GM19025 (cell line): ENCODE measurements at regions not wholly inside any gene's neighbourhood (a gene's known extent, or its start where the extent isn't known, plus 50 kb on each side); places are given as distances from the start of the nearest gene placed in this dataset.
"Not testable (repeated sequence)": the region's sequence is repeated elsewhere in the genome, so short reads cannot be mapped to it uniquely, and the experiment has no call there.

Experiments
- ATAC-seq: cut with Tn5 transposase; IDR thresholded peaks from one replicate; pipeline ENCODE4 v1.9.1; 2021; ENCODE audit warnings: mild to moderate bottlenecking, low read depth, moderate library complexity; ENCODE audit not compliant: unreplicated experiment

DNA sequence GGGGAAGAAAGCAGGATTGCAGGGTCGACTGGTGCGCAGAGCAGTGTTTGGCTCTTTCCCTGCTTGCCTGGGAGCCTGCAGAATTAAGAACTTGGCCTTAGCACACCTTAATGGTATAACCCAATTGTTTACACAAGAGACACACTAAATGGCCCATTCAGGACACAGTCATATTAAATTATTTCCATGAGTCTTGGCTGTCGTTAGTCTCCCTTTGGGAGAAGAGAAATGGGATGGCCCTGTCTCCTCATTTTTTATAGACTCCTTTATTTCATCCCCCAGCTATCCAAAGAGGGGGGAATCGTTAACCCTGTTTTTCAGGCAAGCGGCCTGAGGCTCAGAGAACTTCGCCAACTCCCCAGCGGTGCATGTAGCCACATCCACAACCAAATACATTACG is 282.5 kb downstream of the SUCLA2 start:
- ATAC-seq, result no peak

DNA sequence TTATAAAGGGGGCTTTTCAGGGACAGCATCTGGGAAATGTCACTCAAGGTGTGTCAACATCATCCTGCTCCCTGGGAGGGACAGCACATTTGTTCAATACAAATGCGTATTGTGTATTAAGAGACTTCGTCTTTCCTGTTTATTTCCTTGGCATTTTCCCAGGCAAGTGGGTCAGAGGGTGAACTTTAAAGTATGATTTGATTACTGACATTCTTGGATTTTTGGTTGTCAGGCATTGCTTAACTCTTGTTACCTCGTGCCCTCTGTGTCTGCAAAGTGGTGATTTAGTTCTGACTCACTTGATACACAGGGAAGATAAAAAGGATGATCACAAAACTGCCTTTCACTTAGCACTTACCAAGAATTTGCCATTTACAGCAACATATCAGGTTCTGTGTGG is 292.7 kb downstream of the SUCLA2 start:
- ATAC-seq, result no peak

DNA sequence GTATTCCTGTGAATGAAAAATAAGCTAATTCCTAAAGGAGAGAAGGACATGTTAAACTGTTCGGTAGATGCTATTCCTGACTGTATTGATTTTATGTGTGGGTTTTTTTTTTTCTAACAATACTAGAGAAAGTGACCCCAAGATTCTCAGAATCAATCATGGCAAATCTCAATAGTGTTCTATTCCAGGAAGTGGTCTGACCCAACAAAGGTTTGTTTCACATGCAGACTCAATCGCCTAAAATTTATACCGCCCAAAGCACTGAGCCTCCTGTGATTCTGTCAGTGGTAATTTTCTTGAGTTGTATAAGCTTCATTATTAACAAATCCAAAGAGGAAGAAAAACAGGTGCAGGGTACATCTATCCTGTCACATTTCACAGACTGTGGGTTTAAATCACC is 293.7 kb downstream of the SUCLA2 start:
- ATAC-seq, result no peak

DNA sequence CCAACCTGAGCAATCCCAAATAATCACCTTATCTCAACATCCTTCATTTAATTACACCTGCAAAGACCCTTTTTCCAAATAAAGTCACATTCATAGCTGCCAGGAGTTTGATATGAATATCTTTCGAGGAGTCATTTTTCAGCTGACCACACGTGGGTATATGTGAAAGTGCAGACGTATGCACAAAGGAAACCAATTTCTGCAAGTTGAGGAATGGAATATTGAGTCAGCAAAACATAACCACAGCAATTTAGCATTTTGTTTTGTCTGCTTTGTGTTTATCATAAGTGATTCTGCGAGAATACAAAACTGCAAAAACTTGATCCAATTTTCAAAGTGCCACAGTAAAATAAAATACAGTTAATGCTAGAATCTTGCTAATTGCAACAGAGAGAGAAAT is 295.9 kb downstream of the SUCLA2 start:
- ATAC-seq, result no peak

DNA sequence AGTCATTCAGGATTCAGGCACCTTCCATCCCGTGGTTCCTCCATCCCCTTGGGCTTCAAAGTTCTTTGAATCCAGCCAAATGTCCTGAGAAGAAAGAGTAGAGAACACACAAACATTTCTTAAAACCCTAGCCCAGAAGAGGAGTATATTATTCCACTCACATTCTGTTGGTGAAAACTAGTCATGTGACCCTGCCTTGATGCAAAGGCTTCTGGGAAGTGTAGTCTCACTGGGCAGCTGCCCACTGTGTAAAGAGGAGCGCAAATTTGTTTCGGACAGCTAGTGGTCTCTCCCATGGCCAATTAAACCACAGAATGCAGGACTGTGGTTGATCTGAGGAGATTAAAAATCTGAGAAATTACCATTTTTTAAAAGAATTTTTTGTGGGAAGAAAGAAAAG is 304.4 kb downstream of the SUCLA2 start:
- no peak for ATAC-seq

DNA sequence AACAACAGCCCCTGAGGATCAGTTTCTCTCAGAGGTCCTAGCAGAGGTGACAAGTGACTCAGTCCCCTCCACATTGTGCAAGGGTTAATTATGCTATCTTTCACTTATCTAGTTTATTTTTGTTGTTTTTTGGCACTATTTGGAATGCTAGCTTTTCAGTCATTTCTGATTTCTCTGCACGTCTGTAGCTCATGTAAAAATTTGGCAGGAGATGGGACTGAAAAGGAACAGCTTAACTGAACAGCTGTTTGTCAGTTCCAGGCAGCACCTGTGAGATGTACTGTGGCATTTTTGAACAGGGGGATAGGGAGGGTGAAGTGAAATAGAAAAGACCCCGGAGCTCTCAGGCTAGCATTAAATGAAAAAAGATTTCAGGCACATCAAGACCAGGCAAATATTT is 313.5 kb downstream of the SUCLA2 start:
- no peak for ATAC-seq

DNA sequence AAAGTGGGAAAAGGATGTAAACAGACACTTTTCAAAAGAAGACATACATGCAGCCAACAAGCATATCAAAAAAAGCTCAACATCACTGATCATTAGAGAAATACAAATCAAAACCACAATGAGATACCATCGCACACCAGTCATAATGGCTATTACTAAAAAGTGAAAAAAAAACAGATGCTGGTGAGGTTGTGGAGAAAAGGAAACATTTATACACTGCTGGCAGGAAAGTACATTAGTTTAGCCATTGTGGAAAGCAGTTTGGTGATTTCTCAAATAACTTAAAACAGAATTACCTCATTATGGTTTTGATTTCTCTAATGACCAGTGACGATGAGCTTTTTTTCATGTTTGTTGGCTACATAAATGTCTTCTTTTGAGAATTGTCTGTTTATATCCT is 315.9 kb downstream of the SUCLA2 start:
- ATAC-seq, result not testable (repeated sequence)

DNA sequence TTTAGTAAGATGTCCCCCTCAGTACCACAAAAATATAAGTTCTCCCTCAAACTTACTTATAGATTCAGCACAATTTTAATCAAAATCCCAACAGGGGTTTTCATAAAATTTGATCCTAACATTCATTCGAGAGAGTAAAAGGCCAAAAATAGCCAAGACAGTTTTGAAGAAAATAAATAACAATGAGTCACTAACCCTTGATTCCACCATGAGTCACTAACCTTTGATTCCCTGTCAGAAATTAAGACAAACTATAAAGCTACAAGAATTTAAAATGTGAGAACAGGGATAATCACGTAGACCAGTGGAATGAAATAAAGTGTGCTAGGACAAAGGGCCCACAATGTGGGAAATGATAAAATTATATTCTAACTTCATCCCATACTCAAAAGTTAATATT is 320.3 kb downstream of the SUCLA2 start:
- no peak for ATAC-seq

DNA sequence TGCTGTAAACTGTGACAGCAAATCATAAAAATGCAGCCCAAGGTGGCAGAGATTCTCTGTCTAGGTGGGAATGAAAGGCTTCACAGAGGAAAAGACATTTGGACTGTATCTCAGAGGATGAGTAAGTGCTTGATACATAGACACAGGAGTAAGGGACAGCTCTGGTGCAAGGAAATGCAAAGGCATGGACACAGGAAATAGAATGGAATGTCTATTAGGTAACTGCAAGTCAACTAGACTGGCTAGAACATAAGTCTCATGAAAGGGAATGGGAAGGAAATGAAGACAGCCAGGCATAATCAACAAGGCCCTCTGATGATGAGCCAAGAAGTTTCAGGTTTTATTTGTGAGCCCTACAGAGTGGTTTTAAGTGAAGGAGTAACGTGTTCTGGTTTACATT is 321.7 kb downstream of the SUCLA2 start:
- no peak for ATAC-seq

DNA sequence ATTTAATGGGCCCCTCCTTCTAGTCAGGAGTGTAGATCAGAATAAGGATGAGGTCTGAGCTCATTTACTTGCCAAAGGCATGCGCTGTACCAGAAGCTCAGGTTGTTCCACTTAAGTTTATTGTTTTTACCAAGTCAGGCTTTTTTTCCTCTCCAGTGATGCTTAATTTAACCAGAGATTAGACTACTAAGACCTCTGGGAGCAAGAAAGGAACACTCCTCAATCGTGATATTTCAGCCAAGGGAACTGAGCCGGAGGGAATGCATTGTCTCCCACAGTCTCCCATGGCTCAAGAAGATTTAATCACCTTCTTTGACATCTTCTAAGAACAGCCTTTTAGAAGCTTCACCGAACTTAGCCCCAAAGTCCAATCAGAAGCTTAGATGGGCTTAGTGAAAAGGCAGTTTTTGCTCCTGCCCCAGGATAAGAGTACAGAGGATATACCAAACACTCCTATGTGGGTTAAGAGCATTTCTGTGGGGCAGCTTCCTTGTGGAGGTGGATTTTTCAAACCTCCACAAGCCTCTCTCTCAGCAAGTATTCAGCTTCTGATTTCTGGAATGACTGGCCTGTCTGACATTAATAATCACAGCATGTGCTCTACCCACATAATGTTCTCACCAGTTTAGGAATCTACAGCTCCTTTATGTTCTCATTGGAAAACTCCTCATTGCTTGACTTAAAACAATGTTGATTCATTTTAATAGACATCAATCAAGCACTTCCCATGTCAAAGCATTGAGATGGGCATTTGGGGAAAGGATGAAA is 322.7 kb downstream of the SUCLA2 start:
- ATAC-seq, result no peak

DNA sequence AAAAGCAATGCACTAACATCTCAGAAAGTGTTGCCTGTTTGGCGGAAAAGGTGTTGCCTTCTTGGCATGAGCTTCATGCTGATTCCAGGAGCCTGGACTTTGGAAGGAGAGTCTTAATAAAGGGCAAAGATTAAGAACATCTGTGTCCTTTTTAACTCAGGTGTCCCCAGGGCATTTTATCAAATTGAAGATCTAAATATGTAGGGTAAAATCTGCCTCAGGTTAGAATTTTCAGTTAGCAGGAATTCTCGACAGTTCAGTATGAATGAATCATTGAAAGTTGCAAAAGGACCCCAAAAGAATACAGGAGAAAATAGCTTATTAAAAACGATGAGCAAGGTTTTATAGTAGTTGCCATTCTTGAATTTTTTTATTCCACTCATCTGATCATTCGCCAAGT is 325.2 kb downstream of the SUCLA2 start:
- no peak for ATAC-seq

DNA sequence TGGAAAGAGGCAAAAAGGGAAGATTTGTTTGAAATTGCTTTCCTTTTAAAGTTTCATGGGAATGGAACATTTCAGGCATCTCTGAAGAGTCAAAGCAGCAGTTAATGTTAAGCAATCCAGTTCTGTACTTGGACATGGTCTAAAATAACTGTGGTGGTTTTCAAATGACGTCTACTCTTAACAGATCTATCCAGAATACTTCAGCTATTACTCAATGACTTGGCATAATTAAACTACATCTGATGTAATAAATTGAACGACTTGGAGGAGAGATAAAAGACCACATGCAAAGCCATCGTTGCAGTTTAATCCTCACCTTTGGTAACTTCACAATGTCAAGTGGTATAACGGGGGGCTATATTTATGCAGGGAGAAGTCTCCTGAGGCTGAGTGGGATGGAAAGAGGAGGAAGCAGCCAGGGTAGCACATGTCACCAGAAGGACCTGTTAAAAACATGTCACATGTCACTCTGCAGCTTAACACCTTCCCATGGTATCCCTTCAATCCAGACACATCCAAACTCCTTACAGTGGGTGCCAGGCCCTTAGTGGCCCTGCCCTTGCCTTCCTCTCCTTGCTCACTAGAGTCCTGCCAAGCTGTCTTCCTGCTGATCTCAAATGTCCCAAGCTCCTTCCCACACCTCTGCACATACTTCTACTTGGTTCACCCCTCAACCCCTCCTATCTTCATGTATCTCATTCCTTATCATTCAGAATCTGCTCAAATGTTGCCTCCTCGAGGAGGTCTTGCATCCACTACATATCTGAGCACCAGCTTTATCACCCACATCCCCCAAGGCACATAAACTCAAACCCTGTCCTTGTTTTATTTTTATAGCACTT is 327.8 kb downstream of the SUCLA2 start:
- ATAC-seq, result no peak

DNA sequence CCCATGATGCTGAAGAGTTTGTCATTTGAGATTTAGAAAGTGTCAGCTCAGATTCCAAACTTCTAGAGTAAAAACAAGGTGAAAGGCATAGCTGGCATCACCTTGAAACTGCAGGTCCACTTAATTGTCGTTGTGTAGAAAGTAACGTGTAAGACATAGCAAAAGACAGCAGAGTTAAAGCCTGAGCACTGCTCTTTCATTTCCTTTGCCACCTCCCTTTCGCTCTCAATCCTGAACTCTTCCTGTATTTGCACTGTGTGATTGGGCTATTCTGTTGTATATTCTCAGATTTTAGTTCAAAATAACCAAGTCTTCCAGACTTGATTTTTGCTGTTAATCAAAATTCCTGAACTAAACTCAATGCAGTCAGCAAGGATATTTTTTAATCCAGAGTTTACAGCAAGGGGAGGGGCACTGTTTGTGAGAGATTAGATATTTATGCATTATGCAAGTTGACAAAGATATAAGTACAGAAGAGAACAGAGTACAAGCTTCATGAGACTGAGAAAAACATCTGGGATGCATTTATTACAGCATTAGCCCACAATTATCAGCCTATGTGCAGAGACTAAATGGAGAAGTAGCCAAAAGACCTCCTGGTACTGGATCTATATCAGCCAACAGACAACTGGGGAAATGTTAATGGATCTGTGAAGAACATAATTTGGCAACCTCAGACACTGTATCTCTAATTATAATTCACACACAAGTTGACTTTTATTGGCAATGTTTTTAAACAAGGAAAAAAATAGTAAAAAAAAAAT is 328.6 kb downstream of the SUCLA2 start:
- ATAC-seq, result no peak

DNA sequence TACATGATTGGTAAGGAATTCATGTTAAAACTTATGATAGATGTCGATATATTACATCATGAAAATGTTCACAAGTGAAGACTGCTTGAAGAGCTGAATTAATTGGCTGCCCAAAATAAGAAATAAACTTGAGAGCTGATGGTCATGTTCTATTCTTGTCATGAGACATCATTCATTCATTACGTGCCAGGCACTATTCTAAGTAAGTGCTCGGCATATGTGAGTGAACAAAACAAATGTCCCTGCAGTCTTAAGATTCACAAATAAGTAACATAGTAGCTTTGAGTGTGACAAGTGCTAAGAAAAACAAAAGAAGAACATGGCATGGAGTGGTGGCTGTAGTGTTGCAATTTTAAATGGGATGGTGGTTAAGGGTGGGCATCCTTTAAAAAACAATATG is 329.3 kb downstream of the SUCLA2 start:
- ATAC-seq, result no peak

DNA sequence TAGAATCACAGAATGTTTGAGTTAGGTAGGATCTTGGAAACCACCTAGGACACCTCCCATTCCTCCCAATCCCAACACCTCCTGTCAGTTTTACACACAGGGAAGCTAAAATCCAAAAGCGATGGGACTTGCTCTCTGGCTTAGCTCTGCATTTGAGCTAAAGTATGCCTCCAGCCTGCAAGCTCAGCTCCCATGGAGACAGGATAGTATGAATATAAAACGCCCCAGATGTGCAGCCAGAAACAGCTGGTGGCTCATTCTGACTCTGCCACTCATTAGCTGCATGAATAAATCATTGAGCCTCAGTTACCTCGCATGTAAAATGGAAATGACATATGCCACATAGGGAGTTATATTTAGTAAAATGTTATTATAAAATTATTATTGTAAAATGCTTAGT is 336.0 kb downstream of the SUCLA2 start:
- no peak for ATAC-seq

DNA sequence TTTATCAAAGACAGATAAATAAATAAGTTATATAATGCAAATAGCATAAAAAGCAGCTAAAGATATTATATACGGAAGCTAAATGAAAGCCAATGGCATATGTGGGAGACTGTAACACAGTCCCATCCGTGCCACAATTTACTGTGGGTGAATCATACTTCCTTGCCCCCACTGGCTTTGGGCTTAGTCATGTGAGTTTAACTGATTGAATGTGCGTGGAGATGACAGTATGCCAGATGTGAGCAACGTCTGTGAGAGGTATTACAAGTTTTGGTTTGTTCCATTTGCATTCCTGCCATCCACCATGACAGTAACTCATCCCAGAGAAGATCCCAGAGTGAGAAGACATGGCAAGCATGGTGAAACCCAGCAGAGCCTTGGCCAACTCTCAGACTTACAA is 340.0 kb downstream of the SUCLA2 start:
- no peak for ATAC-seq

DNA sequence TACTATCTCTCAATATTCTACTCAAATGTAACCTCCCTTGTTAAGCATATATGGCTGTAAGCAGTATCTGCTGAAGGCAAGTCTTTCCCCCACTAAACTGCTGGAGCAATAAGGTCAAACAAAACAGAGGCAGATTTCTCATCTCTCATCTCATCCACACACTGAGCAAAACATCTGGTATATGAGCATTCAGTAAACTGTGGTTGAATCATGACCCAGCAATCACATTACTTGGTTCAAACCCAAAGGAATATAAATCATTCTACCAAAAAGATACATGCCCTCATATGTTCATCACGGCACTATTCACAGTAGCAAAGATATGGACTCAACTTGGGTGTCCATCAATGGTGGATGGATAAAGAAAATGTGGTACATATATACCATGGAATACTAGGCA is 344.4 kb downstream of the SUCLA2 start:
- ATAC-seq, result no peak

DNA sequence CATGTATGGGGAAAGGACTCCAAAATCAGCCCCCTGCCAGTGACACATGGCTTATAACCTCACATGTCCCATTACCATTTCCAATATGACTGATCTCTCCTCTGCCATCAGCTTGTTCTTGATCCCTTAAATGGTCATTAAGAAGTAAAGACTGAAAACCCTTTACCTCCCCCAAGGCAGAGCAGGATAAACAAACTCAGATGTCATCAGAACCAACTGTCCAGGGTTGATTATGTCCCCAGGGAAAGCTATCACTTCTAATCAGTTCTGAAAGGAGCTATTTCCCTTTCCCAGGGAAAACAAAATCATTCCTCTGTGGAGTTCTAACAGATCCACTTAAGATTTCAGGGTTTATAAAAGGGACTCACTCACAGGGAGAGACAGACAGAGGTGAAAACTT is 350.9 kb downstream of the SUCLA2 start:
- no peak for ATAC-seq

DNA sequence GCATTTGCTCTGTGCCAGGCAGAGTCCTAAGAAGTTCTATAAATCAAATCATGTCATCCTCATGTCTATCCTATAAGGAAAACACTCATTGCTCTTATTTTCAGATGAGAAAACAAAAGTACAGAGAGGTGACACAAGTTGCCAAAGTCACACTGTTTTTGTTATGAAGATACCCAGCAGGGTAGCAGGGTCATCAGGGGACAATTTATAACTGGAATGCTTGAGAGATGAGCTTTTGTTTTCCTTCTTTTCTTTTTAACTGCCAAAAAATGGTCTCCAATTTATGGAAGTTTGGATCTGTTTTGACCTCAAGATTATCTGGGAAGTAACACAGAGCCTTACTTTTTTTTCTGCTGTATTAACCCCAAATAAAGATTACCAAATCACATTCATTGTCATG is 354.1 kb downstream of the SUCLA2 start:
- no peak for ATAC-seq

DNA sequence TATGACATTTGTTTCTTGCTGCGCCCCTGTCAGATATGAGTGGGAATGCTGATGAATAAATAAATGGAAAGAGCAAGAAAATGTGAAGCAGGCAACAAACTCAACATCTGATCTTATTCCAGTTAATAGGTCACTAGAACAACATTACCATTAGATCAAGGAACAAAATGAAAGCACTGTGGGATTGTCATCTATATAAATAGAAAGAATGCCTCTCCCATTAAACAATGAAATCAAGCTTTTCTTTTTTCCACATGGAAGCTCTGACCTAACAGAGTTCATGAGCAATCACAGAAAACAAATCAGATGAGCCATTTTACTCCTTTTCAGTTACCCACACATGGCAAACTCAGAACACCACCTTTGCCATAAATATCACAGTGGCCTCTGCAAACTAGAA is 354.8 kb downstream of the SUCLA2 start:
- ATAC-seq, result no peak

DNA sequence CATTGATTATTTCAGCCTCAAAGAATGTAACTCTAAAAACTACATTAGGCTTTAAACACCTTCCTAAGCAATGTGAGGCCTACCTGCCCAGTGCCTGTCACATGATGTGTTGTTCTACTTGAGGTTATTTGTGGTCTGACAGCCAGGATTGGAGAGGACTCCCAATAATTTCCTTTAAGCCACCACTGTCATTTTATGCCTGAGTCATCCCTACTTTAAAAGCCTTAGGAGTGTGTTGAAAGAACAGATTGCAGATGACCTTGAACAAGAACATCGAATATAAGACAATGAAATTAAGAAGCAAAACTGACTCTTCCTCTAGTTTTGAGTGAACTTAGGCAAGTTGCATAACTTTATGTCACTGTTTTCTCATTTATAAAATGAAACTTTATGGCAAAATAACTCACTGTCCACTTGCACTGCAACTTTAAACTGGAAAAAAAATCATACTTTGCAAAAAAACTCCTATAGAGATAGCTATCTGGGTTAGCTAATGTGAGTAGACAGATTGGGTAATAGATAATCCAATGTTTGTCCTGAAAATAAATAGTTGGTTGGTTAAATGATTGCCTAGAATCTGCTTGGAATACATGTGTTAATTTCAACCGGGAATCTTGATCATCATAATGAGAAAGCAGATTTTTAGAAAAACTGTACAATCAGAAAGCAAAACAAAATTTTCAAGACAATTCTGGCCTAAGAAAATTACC is 361.2 kb downstream of the SUCLA2 start:
- no peak for ATAC-seq
